KMS-11 (cell line): ENCODE measurements at regions not wholly inside any gene's neighbourhood (a gene's known extent, or its start where the extent isn't known, plus 50 kb on each side); places are given as distances from the start of the nearest gene placed in this dataset.

ENCODE experiments used
- H2AFZ ChIP-seq: fragments of 200-600 bp; sonication (generic); 2 replicates; pipeline ENCODE4 v1.6.1; 2016; ENCODE audit warnings: antibody characterized with exemption, mixed run types, low read depth
- H3K27ac ChIP-seq: fragments of 200-600 bp; sonication (generic); 2 replicates; pipeline ENCODE4 v1.6.1; 2016; ENCODE audit warnings: mild to moderate bottlenecking, mixed run types
- H3K27me3 ChIP-seq: fragments of 200-600 bp; sonication (generic); 2 replicates; pipeline ENCODE4 v1.6.1; 2017; ENCODE audit warnings: mild to moderate bottlenecking, low read depth, mixed run types, moderate library complexity; ENCODE audit not compliant: insufficient read depth
- H3K36me3 ChIP-seq: fragments of 200-600 bp; sonication (generic); 2 replicates; pipeline ENCODE4 v1.6.1; 2017; ENCODE audit warnings: mild to moderate bottlenecking, mixed run types; ENCODE audit not compliant: insufficient read depth
- H3K4me1 ChIP-seq: fragments of 200-600 bp; sonication (generic); 2 replicates; pipeline ENCODE4 v1.6.1; 2016; ENCODE audit warnings: mild to moderate bottlenecking, low read depth, mixed run types; ENCODE audit not compliant: poor library complexity, severe bottlenecking
- H3K4me2 ChIP-seq: fragments of 200-600 bp; sonication (generic); 2 replicates; pipeline ENCODE4 v1.7.0; 2016; ENCODE audit warnings: mild to moderate bottlenecking, mixed run types
- H3K4me3 ChIP-seq: fragments of 200-600 bp; sonication (generic); IDR thresholded peaks from 2 replicates; pipeline ENCODE4 v1.6.1; 2017; ENCODE audit warnings: low read depth, low read length, mixed read lengths; ENCODE audit not compliant: insufficient read depth
- H3K79me2 ChIP-seq: fragments of 200-600 bp; sonication (generic); 2 replicates; pipeline ENCODE4 v1.6.1; 2016; ENCODE audit warnings: low read depth, mixed run types; ENCODE audit not compliant: insufficient read depth
- H3K9ac ChIP-seq: fragments of 200-600 bp; sonication (generic); 2 replicates; pipeline ENCODE4 v1.6.1; 2016; ENCODE audit warnings: mild to moderate bottlenecking, mixed run types
- H4K20me1 ChIP-seq: fragments of 200-600 bp; sonication (generic); 2 replicates; pipeline ENCODE4 v1.6.1; 2016; ENCODE audit warnings: mild to moderate bottlenecking, mixed run types; ENCODE audit not compliant: insufficient read depth
- CTCF ChIP-seq: fragments of 200-600 bp; sonication (generic); conservative IDR thresholded peaks from 2 replicates; pipeline ENCODE4 v1.6.1; 2017; ENCODE audit warnings: low read depth, mild to moderate bottlenecking, antibody characterized with exemption, low read length, moderate library complexity, mixed read lengths

DNA sequence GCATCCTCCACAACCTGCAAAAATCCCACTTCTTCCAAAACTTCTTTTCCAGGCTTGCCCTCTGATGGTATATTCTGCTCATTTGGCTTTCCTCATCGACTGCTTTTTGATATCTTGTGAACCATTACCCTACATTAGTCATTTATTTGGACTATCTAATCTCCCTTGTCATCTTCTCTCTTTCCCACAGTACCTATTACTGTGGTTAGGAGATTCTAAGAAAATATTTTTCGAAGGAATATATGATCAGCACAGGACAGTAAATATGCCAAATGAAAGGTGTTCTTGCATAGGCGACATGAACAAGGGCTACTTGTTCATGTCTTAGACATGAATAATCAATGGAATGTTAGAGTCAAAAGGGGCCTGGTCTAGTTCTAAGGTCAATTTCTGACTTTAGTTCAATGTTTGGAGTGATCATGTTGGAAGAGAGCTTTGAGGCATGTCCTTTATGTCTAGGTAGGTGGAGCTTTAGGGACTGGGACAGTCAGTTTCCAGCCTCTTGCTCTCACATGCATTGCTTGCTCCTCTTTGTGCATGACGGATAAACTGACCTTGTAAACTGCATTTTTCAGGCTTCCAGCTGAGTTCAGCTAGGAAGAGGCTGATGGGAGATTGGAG, 243.4 kb upstream of the RPS23 start:
- no peak for TF ChIP-seq CTCF
- Histone ChIP-seq H3K27me3 (no peaks in the 10 kb centered on the region), H3K79me2 (no peaks in the 10 kb centered on the region), H3K4me1 (no peaks in the 10 kb centered on the region), H2AFZ (no peak overlapping the region), H3K9ac (no peak overlapping the region), H3K36me3 (no peaks in the 10 kb centered on the region), H3K4me2 (no peak overlapping the region), H3K27ac (no peak overlapping the region), H4K20me1 (no peaks in the 10 kb centered on the region), H3K4me3 (no peak overlapping the region)

- Histone ChIP-seq H3K4me1 (no peaks in the 10 kb centered on the region), H3K27me3 (no peaks in the 10 kb centered on the region), H3K9ac (no peak overlapping the region), H3K4me3 (no peak overlapping the region), H3K36me3 (no peaks in the 10 kb centered on the region), H2AFZ (no peak overlapping the region), H4K20me1 (no peaks in the 10 kb centered on the region), H3K79me2 (no peaks in the 10 kb centered on the region), H3K4me2 (no peak overlapping the region), H3K27ac (no peak overlapping the region)
- no peak for TF ChIP-seq CTCF
Observed at GRCh38 chr5:82519558-82519957, 241.4 kb upstream of the RPS23 start.

DNA sequence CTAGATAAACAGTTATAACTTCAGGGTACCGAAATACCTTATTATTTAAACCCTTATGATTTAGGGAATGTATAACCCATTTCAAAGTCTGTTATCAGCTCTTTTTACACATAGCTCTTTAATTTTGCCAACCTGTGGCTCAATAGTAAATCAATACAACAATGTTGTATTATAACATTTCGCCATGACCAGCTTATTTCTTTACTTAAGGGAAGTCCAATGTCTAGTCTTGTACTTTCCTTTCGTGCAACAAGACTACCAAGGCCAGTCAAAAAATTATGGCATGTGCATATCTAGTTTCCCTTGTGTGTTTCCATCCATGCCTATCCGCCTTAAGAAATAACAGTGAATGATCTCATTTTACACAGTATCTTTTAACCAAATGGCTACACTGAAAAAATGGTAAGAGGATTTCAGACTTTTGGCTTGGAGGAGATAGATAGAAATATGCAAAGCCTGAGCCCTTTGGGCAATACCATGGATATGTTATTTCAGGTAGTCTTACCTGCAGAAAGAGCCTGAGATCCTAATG, 239.5 kb upstream of the RPS23 start:
- no peaks in the 10 kb centered on the region for H3K36me3 ChIP-seq
- H4K20me1 ChIP-seq, result no peaks in the 10 kb centered on the region
- H3K4me2 ChIP-seq, result no peak overlapping the region
- no peaks in the 10 kb centered on the region for H3K79me2 ChIP-seq
- TF ChIP-seq CTCF, result no peak
- no peaks in the 10 kb centered on the region for H3K4me1 ChIP-seq
- H2AFZ ChIP-seq, result no peak overlapping the region
- no peak overlapping the region for H3K9ac ChIP-seq
- no peaks in the 10 kb centered on the region for H3K27me3 ChIP-seq
- H3K27ac ChIP-seq, result no peak overlapping the region
- H3K4me3 ChIP-seq, result no peak overlapping the region

DNA sequence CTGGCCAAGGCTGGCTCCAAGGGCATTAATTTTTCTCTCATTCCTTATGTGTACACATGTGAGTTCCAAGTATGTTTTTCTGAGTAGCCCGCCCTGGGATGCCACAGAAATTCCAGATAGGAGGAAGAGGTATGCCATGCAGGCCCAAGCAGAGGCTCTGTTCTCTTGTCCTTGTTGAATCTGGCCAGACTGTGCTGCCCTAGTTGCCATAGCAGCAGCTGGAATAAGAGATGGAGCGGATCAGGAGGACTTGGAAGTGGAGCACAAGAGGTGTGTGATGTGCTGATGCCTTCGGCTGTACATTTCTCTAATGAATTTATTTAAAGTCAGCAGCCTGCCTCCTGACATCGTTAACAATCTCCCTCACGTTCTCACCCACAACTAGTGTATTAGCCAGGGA, 235.6 kb upstream of the RPS23 start:
- H4K20me1 ChIP-seq, result no peaks in the 10 kb centered on the region
- TF ChIP-seq CTCF, result no peak

More for the DNA sequence above, 235.6 kb upstream of the RPS23 start:
- no peak overlapping the region for H3K27ac ChIP-seq
- no peaks in the 10 kb centered on the region for H3K79me2 ChIP-seq
- no peak overlapping the region for H3K4me3 ChIP-seq
- no peak overlapping the region for H2AFZ ChIP-seq
- H3K4me1 ChIP-seq, result peaks cover 8% of the 10 kb centered on the region
- H3K27me3 ChIP-seq, result no peaks in the 10 kb centered on the region
- H3K4me2 ChIP-seq, result no peak overlapping the region
- no peak overlapping the region for H3K9ac ChIP-seq
- H3K36me3 ChIP-seq, result no peaks in the 10 kb centered on the region
